GM23338 (cell line): ENCODE measurements at regions not wholly inside any gene's neighbourhood (a gene's known extent, or its start where the extent isn't known, plus 50 kb on each side); places are given as distances from the start of the nearest gene placed in this dataset.
A peak's percentile ranks its signal among the peaks of the same experiment; 100 is the strongest.

Experiments used
- ATAC-seq: fragments of 200-7000 bp; cut with Tn5 transposase; 3 replicates; pipeline ENCODE4 v1.9.1; 2020
- DNase-seq: peaks from one replicate; pipeline ENCODE4 v3.0.0-alpha.2; 2015; ENCODE audit warnings: low spot score
- H2AFZ ChIP-seq: fragments of 200-600 bp; sonication (generic); 2 replicates; pipeline ENCODE4 v1.8.0; 2016; ENCODE audit warnings: antibody characterized with exemption, mild to moderate bottlenecking, moderate library complexity
- H3F3A ChIP-seq: fragments of 200-600 bp; sonication (generic); replicated peaks from 2 replicates; pipeline ENCODE4 v1.8.0; 2017; ENCODE audit warnings: antibody characterized with exemption, mixed run types, low read depth
- H3K27ac ChIP-seq: fragments of 200-600 bp; sonication (generic); 2 replicates; pipeline ENCODE4 v1.6.1; 2016; ENCODE audit warnings: low read depth
- H3K27me3 ChIP-seq: fragments of 200-600 bp; sonication (generic); 2 replicates; pipeline ENCODE4 v1.8.0; 2016; ENCODE audit warnings: mild to moderate bottlenecking, mixed run types, moderate library complexity; ENCODE audit not compliant: insufficient read depth
- H3K36me3 ChIP-seq: fragments of 200-600 bp; sonication (generic); 2 replicates; pipeline ENCODE4 v1.8.0; 2016; ENCODE audit warnings: mild to moderate bottlenecking; ENCODE audit not compliant: insufficient read depth
- H3K4me1 ChIP-seq: fragments of 200-600 bp; sonication (generic); 2 replicates; pipeline ENCODE4 v1.8.0; 2016; ENCODE audit warnings: mild to moderate bottlenecking, moderate library complexity; ENCODE audit not compliant: insufficient read depth
- H3K4me2 ChIP-seq: fragments of 200-600 bp; sonication (generic); 2 replicates; pipeline ENCODE4 v1.7.1; 2017; ENCODE audit warnings: mixed run types
- H3K4me3 ChIP-seq: fragments of 200-600 bp; sonication (generic); 2 replicates; pipeline ENCODE4 v1.6.1; 2016; ENCODE audit warnings: mixed run types
- H3K79me2 ChIP-seq: fragments of 200-600 bp; sonication (generic); replicated peaks from 2 replicates; pipeline ENCODE4 v1.8.0; 2017; ENCODE audit warnings: mild to moderate bottlenecking; ENCODE audit not compliant: insufficient read depth
- H3K9me2 ChIP-seq: fragments of 200-600 bp; sonication (generic); 2 replicates; pipeline ENCODE4 v1.8.0; 2017; ENCODE audit not compliant: insufficient read depth
- H4K20me1 ChIP-seq: fragments of 200-600 bp; sonication (generic); replicated peaks from 2 replicates; pipeline ENCODE4 v1.8.0; 2017; ENCODE audit warnings: mild to moderate bottlenecking; ENCODE audit not compliant: insufficient read depth
- H3K27ac Mint-ChIP-seq: 2 replicates; pipeline ENCODE4 v1.8.0; 2020; ENCODE audit warnings: inconsistent platforms, mild to moderate bottlenecking, moderate library complexity, mixed read lengths
- H3K27me3 Mint-ChIP-seq: 3 replicates; pipeline ENCODE4 v1.8.0; 2022; ENCODE audit warnings: low read depth, mild to moderate bottlenecking, moderate library complexity, mixed read lengths, inconsistent platforms; ENCODE audit not compliant: insufficient read depth, poor library complexity
- H3K36me3 Mint-ChIP-seq: 3 replicates; pipeline ENCODE4 v1.8.0; 2021; ENCODE audit warnings: low read depth, mild to moderate bottlenecking, inconsistent platforms, moderate library complexity, mixed read lengths
- H3K4me1 Mint-ChIP-seq: 3 replicates; pipeline ENCODE4 v1.8.0; 2020; ENCODE audit warnings: mild to moderate bottlenecking, inconsistent platforms, mixed read lengths
- H3K4me3 Mint-ChIP-seq: 3 replicates; pipeline ENCODE4 v1.8.0; 2021; ENCODE audit warnings: moderate library complexity, mild to moderate bottlenecking, inconsistent platforms, mixed read lengths
- H3K9me3 Mint-ChIP-seq: 3 replicates; pipeline ENCODE4 v1.8.0; 2020; ENCODE audit warnings: moderate library complexity, mild to moderate bottlenecking, inconsistent platforms, mixed read lengths
- CREB1 ChIP-seq: fragments of 250-450 bp; sonication (Bioruptor Pico); IDR thresholded peaks from 2 replicates; pipeline ENCODE4 v1.5.0; 2020; ENCODE audit warnings: low read depth, mild to moderate bottlenecking, moderate library complexity
- EZH2 ChIP-seq: fragments of 200-600 bp; sonication (generic); IDR thresholded peaks from one replicate; pipeline ENCODE4 v1.8.0; 2017; ENCODE audit warnings: antibody characterized with exemption, mild to moderate bottlenecking, low read depth; ENCODE audit not compliant: unreplicated experiment
- EZH2phosphoT487 ChIP-seq: fragments of 200-600 bp; sonication (generic); IDR thresholded peaks from one replicate; pipeline ENCODE4 v1.8.1; 2018; ENCODE audit warnings: antibody characterized with exemption; ENCODE audit not compliant: unreplicated experiment
- JUNB ChIP-seq: IDR thresholded peaks from one replicate; pipeline ENCODE4 v1.6.1; 2016; ENCODE audit warnings: antibody characterized with exemption; ENCODE audit not compliant: unreplicated experiment
- NANOG ChIP-seq: IDR thresholded peaks from 2 replicates; pipeline ENCODE4 v1.6.1; 2016; ENCODE audit warnings: antibody characterized with exemption, borderline replicate concordance
- ZNF114 ChIP-seq: fragments of 250-450 bp; sonication (Bioruptor Pico); IDR thresholded peaks from 2 replicates; pipeline ENCODE4 v1.5.0; 2020; ENCODE audit warnings: mild to moderate bottlenecking, moderate library complexity
- ZNF331 ChIP-seq: fragments of 250-450 bp; sonication (Bioruptor Pico); IDR thresholded peaks from 2 replicates; pipeline ENCODE4 v1.5.0; 2020; ENCODE audit warnings: low read depth, mild to moderate bottlenecking, moderate library complexity
- ZNF462 ChIP-seq: fragments of 250-450 bp; sonication (Bioruptor Pico); IDR thresholded peaks from 2 replicates; pipeline ENCODE4 v1.5.0; 2020; ENCODE audit warnings: mild to moderate bottlenecking, moderate library complexity
- TF ChIP-seq, protein P1 (sequence below): IDR thresholded peaks from 2 replicates; pipeline ENCODE4 v1.6.1; 2016; ENCODE audit warnings: antibody characterized with exemption
- TF ChIP-seq, protein P2 (sequence below): IDR thresholded peaks from one replicate; pipeline ENCODE4 v1.6.1; 2018; ENCODE audit warnings: antibody characterized with exemption; ENCODE audit not compliant: unreplicated experiment
- TF ChIP-seq, protein P3 (sequence below), 2 experiments: fragments of 200-600 bp in 1 of 2; sonication (generic) in 1 of 2; conservative IDR thresholded peaks; 2 replicates each; pipeline versions ENCODE4 v1.5.1 to v1.6.1; 2016 to 2017; ENCODE audit warnings: antibody characterized with exemption in 2 of 2, low read depth in 2 of 2, mild to moderate bottlenecking in 2 of 2, moderate library complexity in 1 of 2

GRCh38 chr4:66899422-66900065 lies 645.8 kb downstream of the CENPC start (continued):
- no peak for TF ChIP-seq ZNF462 (CRISPR knock-in tag)

DNA sequence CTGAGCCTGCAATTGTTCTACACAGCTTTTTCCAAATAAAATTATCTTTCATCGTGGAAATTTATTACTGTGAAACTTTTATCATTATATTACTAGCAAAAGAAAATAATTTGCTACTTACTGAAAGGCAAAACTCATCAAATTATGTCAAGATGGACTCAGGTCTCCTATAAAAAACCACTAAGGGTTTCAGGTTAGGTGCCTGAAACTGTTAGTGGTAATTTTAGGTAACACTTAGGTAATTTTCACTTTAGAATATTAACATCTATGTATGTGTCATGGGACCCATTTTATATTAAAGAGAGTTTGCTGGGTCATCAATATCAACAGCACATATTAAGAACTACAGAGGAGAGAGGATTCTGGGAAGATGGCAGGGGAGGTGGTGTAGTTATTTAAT lies 651.5 kb downstream of the CENPC start:
- Mint-ChIP-seq H3K9me3 (peaks cover 8% of the 10 kb centered on the region), H3K27me3 (no peaks in the 10 kb centered on the region), H3K27ac (no peak overlapping the region), H3K4me3 (no peak overlapping the region), H3K4me1 (peaks cover 10% of the 10 kb centered on the region; the same call in 2 of the 3 replicates), H3K36me3 (peaks cover 9% of the 10 kb centered on the region; the same call in 2 of the 3 replicates)
- Histone ChIP-seq H3K4me2 (no peak overlapping the region), H3K4me1 (no peaks in the 10 kb centered on the region), H3K4me3 (no peak overlapping the region), H3K79me2 (no peaks in the 10 kb centered on the region), H3K9me2 (no peaks in the 10 kb centered on the region), H3K27ac (no peak overlapping the region), H2AFZ (peak overlapping the region; percentile 11; the same call in 1 of the 2 replicates), H3K27me3 (no peaks in the 10 kb centered on the region), H3F3A (no peaks in the 10 kb centered on the region), H3K36me3 (no peaks in the 10 kb centered on the region), H4K20me1 (no peaks in the 10 kb centered on the region)
- ATAC-seq (no peak), DNase-seq (no peak)
- TF ChIP-seq EZH2, result no peak
- TF ChIP-seq CREB1 (CRISPR knock-in tag), result no peak
- no peak for TF ChIP-seq JUNB
- TF ChIP-seq, protein P1, sequence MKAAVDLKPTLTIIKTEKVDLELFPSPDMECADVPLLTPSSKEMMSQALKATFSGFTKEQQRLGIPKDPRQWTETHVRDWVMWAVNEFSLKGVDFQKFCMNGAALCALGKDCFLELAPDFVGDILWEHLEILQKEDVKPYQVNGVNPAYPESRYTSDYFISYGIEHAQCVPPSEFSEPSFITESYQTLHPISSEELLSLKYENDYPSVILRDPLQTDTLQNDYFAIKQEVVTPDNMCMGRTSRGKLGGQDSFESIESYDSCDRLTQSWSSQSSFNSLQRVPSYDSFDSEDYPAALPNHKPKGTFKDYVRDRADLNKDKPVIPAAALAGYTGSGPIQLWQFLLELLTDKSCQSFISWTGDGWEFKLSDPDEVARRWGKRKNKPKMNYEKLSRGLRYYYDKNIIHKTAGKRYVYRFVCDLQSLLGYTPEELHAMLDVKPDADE, result no peak
- TF ChIP-seq ZNF114 (CRISPR knock-in tag), result no peak
- TF ChIP-seq, protein P2, sequence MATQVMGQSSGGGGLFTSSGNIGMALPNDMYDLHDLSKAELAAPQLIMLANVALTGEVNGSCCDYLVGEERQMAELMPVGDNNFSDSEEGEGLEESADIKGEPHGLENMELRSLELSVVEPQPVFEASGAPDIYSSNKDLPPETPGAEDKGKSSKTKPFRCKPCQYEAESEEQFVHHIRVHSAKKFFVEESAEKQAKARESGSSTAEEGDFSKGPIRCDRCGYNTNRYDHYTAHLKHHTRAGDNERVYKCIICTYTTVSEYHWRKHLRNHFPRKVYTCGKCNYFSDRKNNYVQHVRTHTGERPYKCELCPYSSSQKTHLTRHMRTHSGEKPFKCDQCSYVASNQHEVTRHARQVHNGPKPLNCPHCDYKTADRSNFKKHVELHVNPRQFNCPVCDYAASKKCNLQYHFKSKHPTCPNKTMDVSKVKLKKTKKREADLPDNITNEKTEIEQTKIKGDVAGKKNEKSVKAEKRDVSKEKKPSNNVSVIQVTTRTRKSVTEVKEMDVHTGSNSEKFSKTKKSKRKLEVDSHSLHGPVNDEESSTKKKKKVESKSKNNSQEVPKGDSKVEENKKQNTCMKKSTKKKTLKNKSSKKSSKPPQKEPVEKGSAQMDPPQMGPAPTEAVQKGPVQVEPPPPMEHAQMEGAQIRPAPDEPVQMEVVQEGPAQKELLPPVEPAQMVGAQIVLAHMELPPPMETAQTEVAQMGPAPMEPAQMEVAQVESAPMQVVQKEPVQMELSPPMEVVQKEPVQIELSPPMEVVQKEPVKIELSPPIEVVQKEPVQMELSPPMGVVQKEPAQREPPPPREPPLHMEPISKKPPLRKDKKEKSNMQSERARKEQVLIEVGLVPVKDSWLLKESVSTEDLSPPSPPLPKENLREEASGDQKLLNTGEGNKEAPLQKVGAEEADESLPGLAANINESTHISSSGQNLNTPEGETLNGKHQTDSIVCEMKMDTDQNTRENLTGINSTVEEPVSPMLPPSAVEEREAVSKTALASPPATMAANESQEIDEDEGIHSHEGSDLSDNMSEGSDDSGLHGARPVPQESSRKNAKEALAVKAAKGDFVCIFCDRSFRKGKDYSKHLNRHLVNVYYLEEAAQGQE, result no peak
- TF ChIP-seq, protein P3, sequence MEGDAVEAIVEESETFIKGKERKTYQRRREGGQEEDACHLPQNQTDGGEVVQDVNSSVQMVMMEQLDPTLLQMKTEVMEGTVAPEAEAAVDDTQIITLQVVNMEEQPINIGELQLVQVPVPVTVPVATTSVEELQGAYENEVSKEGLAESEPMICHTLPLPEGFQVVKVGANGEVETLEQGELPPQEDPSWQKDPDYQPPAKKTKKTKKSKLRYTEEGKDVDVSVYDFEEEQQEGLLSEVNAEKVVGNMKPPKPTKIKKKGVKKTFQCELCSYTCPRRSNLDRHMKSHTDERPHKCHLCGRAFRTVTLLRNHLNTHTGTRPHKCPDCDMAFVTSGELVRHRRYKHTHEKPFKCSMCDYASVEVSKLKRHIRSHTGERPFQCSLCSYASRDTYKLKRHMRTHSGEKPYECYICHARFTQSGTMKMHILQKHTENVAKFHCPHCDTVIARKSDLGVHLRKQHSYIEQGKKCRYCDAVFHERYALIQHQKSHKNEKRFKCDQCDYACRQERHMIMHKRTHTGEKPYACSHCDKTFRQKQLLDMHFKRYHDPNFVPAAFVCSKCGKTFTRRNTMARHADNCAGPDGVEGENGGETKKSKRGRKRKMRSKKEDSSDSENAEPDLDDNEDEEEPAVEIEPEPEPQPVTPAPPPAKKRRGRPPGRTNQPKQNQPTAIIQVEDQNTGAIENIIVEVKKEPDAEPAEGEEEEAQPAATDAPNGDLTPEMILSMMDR (conservative IDR thresholded peaks at IDR 0.05; ENCODE audit: low read depth in 2 of 2), result no peak
- no peak for TF ChIP-seq EZH2phosphoT487
- no peak for TF ChIP-seq NANOG
- TF ChIP-seq ZNF331 (CRISPR knock-in tag), result no peak
